Peyer's patch (tissue), 4 donors: ENCODE measurements at regions not wholly inside any gene's neighbourhood (a gene's known extent, or its start where the extent isn't known, plus 50 kb on each side); places are given as distances from the start of the nearest gene placed in this dataset.

Source experiments
- POLR2A ChIP-seq, 2 donors: fragments of 450-650 bp; IDR thresholded peaks; one replicate each; pipeline ENCODE4 v1.5.1; 2017; ENCODE audit warnings: antibody characterized with exemption in 2 of 2, mild to moderate bottlenecking in 2 of 2, moderate library complexity in 2 of 2
- TF ChIP-seq, protein P1 (sequence below), 6 experiments: fragments of 450-650 bp in 4 of 6; fragments of 200-600 bp in 2 of 6; sonication (generic) in 1 of 6; IDR thresholded peaks; one replicate each; pipeline ENCODE4 v1.5.1; 2017 to 2019; ENCODE audit warnings: antibody characterized with exemption in 6 of 6, mild to moderate bottlenecking in 3 of 6, moderate library complexity in 1 of 6

DNA sequence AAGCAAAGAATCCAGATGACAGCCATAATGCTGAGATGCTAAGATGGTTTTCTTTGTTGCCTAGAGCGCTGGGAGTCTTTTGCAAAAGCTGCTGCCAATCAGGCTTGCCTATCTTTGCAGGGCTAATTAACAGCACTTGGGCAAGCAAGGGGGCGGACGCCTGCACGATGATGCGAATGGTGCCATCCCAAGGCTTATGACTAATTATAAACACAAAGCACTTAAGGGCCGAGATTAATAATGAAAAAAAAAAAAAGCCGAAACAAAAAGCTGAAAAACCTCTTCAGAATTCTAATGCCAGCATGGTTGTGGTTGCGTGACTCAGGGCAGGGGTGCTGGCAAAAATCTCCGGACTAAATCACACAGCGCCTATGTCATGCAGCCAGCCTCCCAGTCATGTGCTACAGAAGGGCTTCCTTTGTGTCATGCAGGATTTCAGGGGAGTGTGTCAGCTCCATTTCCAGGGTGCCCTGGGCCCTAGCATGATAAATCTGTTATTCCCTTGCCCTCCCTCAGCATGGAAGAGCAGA lies 185.0 kb upstream of the ANKRD28 start:
- TF ChIP-seq, protein P1, sequence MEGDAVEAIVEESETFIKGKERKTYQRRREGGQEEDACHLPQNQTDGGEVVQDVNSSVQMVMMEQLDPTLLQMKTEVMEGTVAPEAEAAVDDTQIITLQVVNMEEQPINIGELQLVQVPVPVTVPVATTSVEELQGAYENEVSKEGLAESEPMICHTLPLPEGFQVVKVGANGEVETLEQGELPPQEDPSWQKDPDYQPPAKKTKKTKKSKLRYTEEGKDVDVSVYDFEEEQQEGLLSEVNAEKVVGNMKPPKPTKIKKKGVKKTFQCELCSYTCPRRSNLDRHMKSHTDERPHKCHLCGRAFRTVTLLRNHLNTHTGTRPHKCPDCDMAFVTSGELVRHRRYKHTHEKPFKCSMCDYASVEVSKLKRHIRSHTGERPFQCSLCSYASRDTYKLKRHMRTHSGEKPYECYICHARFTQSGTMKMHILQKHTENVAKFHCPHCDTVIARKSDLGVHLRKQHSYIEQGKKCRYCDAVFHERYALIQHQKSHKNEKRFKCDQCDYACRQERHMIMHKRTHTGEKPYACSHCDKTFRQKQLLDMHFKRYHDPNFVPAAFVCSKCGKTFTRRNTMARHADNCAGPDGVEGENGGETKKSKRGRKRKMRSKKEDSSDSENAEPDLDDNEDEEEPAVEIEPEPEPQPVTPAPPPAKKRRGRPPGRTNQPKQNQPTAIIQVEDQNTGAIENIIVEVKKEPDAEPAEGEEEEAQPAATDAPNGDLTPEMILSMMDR (IDR thresholded peaks at IDR 0.05): no peak
- no peak for TF ChIP-seq POLR2A (IDR thresholded peaks at IDR 0.05)
